ENCODE measurements at regions not wholly inside any gene's neighbourhood (a gene's known extent, or its start where the extent isn't known, plus 50 kb on each side); places are given as distances from the start of the nearest gene placed in this dataset.

DNA sequence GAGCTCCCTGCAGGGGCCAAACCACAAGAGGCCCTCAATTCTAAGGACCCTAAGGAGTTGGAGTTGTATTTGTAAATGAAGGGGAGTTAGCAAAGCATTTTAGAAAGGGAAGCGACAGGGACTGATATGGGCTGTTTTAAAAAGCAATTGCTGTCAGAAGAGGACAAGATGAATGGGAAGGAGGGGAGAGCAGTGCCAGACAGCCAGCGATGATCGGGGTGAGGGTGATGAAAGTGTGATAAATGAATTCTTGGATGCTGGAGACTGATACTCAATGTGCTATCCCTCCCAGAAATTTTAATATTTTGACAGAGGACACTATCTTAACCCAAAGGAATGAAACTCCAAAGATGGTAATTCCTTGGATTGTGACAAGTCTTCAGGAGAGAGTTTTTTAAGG lies 289.2 kb downstream of the CLIC5 start:
- TF ChIP-seq, protein P1, sequence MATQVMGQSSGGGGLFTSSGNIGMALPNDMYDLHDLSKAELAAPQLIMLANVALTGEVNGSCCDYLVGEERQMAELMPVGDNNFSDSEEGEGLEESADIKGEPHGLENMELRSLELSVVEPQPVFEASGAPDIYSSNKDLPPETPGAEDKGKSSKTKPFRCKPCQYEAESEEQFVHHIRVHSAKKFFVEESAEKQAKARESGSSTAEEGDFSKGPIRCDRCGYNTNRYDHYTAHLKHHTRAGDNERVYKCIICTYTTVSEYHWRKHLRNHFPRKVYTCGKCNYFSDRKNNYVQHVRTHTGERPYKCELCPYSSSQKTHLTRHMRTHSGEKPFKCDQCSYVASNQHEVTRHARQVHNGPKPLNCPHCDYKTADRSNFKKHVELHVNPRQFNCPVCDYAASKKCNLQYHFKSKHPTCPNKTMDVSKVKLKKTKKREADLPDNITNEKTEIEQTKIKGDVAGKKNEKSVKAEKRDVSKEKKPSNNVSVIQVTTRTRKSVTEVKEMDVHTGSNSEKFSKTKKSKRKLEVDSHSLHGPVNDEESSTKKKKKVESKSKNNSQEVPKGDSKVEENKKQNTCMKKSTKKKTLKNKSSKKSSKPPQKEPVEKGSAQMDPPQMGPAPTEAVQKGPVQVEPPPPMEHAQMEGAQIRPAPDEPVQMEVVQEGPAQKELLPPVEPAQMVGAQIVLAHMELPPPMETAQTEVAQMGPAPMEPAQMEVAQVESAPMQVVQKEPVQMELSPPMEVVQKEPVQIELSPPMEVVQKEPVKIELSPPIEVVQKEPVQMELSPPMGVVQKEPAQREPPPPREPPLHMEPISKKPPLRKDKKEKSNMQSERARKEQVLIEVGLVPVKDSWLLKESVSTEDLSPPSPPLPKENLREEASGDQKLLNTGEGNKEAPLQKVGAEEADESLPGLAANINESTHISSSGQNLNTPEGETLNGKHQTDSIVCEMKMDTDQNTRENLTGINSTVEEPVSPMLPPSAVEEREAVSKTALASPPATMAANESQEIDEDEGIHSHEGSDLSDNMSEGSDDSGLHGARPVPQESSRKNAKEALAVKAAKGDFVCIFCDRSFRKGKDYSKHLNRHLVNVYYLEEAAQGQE (IDR thresholded peaks at IDR 0.05; ENCODE audit: insufficient read depth in 1 of 2, low read depth in 2 of 2, low read length in 2 of 2): no peak
- no peak for TF ChIP-seq TAF1 (IDR thresholded peaks at IDR 0.05; ENCODE audit: borderline replicate concordance, insufficient read depth, low read length)

DNA sequence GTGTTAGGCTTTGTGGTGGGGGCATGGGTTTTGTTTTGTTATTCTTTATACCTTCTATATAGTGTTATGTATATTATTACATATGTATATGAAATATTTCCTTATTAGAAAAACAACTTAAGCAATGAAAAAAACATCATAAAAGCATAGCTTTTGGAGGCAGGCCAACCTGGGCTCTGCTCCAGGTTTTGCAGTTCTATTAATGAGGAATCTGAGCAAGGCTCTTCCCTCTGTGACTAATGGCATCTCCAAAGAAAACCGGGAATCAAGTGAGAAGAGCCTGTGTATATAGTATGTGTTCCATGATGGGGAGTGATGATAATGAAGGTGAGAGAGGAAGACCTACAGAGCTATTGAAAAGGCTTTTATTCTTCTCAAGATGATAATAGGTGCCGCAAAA lies 291.1 kb downstream of the CLIC5 start:
- TF ChIP-seq SIN3A (IDR thresholded peaks at IDR 0.05; ENCODE audit: borderline replicate concordance, insufficient read depth, low read length) (no peak), FOXP2 (optimal IDR thresholded peaks at IDR 0.05; ENCODE audit: borderline replicate concordance, extremely low read depth, extremely low read length, insufficient read depth) (no peak), POLR2AphosphoS5 (IDR thresholded peaks at IDR 0.05; ENCODE audit: low read depth, low read length) (no peak), TAF1 (IDR thresholded peaks at IDR 0.05; ENCODE audit: borderline replicate concordance, insufficient read depth, low read length) (no peak)
- TF ChIP-seq, protein P1 (IDR thresholded peaks at IDR 0.05; ENCODE audit: insufficient read depth in 1 of 2, low read depth in 2 of 2, low read length in 2 of 2): no peak

DNA sequence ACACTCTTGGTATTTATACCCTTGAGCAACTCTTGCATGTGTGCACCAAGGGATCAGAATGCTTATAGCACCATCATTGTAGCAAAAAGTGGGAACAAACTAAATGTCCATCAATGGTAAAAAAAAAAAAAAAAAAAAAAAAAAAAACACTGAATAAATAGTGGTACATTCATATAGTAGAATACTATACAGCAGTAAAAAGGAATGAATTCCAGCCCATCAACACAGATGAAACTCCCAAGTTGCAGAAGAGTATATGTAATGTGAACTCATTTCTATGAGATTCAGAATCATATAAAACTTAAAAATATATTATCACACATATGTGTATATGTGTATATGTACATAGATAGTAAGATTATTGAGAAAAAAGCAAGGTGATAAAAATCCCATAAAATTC lies 291.6 kb downstream of the CLIC5 start:
- TF ChIP-seq SIN3A (IDR thresholded peaks at IDR 0.05; ENCODE audit: borderline replicate concordance, insufficient read depth, low read length): no peak
- TF ChIP-seq TAF1 (IDR thresholded peaks at IDR 0.05; ENCODE audit: borderline replicate concordance, insufficient read depth, low read length): no peak
- TF ChIP-seq POLR2AphosphoS5 (IDR thresholded peaks at IDR 0.05; ENCODE audit: low read depth, low read length): no peak
- TF ChIP-seq, protein P1 (IDR thresholded peaks at IDR 0.05; ENCODE audit: insufficient read depth in 1 of 2, low read depth in 2 of 2, low read length in 2 of 2): no peak
- TF ChIP-seq FOXP2 (optimal IDR thresholded peaks at IDR 0.05; ENCODE audit: borderline replicate concordance, extremely low read depth, extremely low read length, insufficient read depth): no peak

DNA sequence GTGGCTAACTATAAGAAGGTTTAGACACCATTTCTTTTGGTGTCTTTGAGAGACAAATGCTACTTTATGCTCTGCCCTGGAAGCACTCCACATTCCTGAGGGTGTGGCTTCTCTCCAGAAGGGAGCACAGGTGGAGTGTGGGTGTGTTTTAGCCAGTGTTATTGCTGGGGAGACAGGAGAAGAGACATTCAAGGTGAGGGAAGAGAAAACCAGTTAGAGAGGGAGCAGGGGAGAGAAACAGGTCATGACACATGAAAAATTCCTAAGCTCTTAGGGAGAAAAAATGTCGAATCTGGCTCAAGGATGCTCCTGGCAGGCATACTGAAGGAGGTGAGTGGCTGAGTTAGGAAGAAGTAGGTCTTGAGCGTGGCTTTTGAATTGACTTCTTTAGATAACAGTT lies 292.8 kb downstream of the CLIC5 start:
- TF ChIP-seq TAF1 (IDR thresholded peaks at IDR 0.05; ENCODE audit: borderline replicate concordance, insufficient read depth, low read length) (no peak), FOXP2 (optimal IDR thresholded peaks at IDR 0.05; ENCODE audit: borderline replicate concordance, extremely low read depth, extremely low read length, insufficient read depth) (no peak), POLR2AphosphoS5 (IDR thresholded peaks at IDR 0.05; ENCODE audit: low read depth, low read length) (no peak), SIN3A (IDR thresholded peaks at IDR 0.05; ENCODE audit: borderline replicate concordance, insufficient read depth, low read length) (no peak)
- TF ChIP-seq, protein P1 (IDR thresholded peaks at IDR 0.05; ENCODE audit: insufficient read depth in 1 of 2, low read depth in 2 of 2, low read length in 2 of 2): no peak

DNA sequence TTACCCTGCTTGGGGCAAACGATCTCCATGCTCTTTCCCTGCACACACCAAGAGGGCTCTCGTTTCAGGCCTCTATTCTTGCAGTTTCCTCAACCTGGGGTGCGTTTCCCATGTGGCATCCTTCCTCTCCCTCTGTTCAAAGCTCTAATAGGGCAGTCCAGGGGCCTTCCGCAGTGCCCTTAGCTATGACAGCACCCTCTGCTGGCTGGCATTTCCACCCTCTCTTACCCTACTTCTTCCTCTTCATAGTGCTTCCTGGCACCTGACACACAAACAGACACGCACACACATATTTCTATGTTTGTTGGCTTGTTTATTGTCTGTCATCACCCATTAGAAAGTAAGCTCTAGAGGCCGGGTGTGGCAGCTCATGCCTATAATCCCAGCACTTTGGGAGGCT lies 294.0 kb downstream of the CLIC5 start:
- TF ChIP-seq, protein P1 (IDR thresholded peaks at IDR 0.05; ENCODE audit: insufficient read depth in 1 of 2, low read depth in 2 of 2, low read length in 2 of 2): no peak
- TF ChIP-seq FOXP2 (optimal IDR thresholded peaks at IDR 0.05; ENCODE audit: borderline replicate concordance, extremely low read depth, extremely low read length, insufficient read depth) (no peak), TAF1 (IDR thresholded peaks at IDR 0.05; ENCODE audit: borderline replicate concordance, insufficient read depth, low read length) (no peak), POLR2AphosphoS5 (IDR thresholded peaks at IDR 0.05; ENCODE audit: low read depth, low read length) (no peak), SIN3A (IDR thresholded peaks at IDR 0.05; ENCODE audit: borderline replicate concordance, insufficient read depth, low read length) (no peak)
